ENCODE measurements at regions not wholly inside any gene's neighbourhood (a gene's known extent, or its start where the extent isn't known, plus 50 kb on each side); places are given as distances from the start of the nearest gene placed in this dataset.
"Not testable (repeated sequence)": the region's sequence is repeated elsewhere in the genome, so short reads cannot be mapped to it uniquely, and the experiment has no call there.

- H3K9me3 ChIP-seq (ENCODE audit: control insufficient read depth, low read length), result peaks cover 2% of the 10 kb centered on the region
- peak; percentile 21 for DNase-seq (ENCODE audit: low read depth)
- H3K9ac ChIP-seq (ENCODE audit: low read length), result no peak overlapping the region
- H3K27me3 ChIP-seq (replicated peaks; ENCODE audit: control insufficient read depth, insufficient read depth, low read length), result no peaks in the 10 kb centered on the region
- no peaks in the 10 kb centered on the region for H3K36me3 ChIP-seq (ENCODE audit: control insufficient read depth, insufficient read depth, low read length, severe bottlenecking)
- H3K4me3 ChIP-seq (ENCODE audit: low read length), result no peak overlapping the region
- H3K4me1 ChIP-seq (ENCODE audit: control insufficient read depth, insufficient read depth, low read length), result peaks cover 35% of the 10 kb centered on the region
These were observed 480.4 kb downstream of the PLPP3 start for GRCh38 chr1:56098946-56099345.

- no peak overlapping the region for H3K9ac ChIP-seq (ENCODE audit: low read length)
- no peak overlapping the region for H3K4me3 ChIP-seq (ENCODE audit: low read length)
- no peak for DNase-seq (ENCODE audit: low read depth)
- H3K27me3 ChIP-seq (replicated peaks; ENCODE audit: control insufficient read depth, insufficient read depth, low read length), result no peaks in the 10 kb centered on the region
- H3K4me1 ChIP-seq (ENCODE audit: control insufficient read depth, insufficient read depth, low read length), result peaks cover 46% of the 10 kb centered on the region
- H3K9me3 ChIP-seq (ENCODE audit: control insufficient read depth, low read length), result no peaks in the 10 kb centered on the region
- H3K36me3 ChIP-seq (ENCODE audit: control insufficient read depth, insufficient read depth, low read length, severe bottlenecking), result no peaks in the 10 kb centered on the region
These were observed 481.6 kb downstream of the PLPP3 start for GRCh38 chr1:56097713-56098112.

- Histone ChIP-seq H3K4me3 (ENCODE audit: low read length) (peak overlapping the region; percentile 15), H3K36me3 (ENCODE audit: control insufficient read depth, insufficient read depth, low read length, severe bottlenecking) (no peaks in the 10 kb centered on the region), H3K27me3 (replicated peaks; ENCODE audit: control insufficient read depth, insufficient read depth, low read length) (no peaks in the 10 kb centered on the region), H3K9me3 (ENCODE audit: control insufficient read depth, low read length) (no peaks in the 10 kb centered on the region), H3K9ac (ENCODE audit: low read length) (peak overlapping the region; percentile 39), H3K4me1 (ENCODE audit: control insufficient read depth, insufficient read depth, low read length) (peaks cover 46% of the 10 kb centered on the region)
- DNase-seq (ENCODE audit: low read depth), result peak; percentile 76
These were observed 483.4 kb downstream of the PLPP3 start for GRCh38 chr1:56095696-56096665.

GRCh38 chr1:56094168-56094567 lies 485.2 kb downstream of the PLPP3 start:
- DNase-seq (ENCODE audit: low read depth), result peak; percentile 78
- H3K27me3 ChIP-seq (replicated peaks; ENCODE audit: control insufficient read depth, insufficient read depth, low read length), result no peaks in the 10 kb centered on the region
- H3K36me3 ChIP-seq (ENCODE audit: control insufficient read depth, insufficient read depth, low read length, severe bottlenecking), result no peaks in the 10 kb centered on the region
- no peaks in the 10 kb centered on the region for H3K9me3 ChIP-seq (ENCODE audit: control insufficient read depth, low read length)
- H3K4me3 ChIP-seq (ENCODE audit: low read length), result no peak overlapping the region
- H3K4me1 ChIP-seq (ENCODE audit: control insufficient read depth, insufficient read depth, low read length), result peaks cover 32% of the 10 kb centered on the region
- no peak overlapping the region for H3K9ac ChIP-seq (ENCODE audit: low read length)

- H3K4me3 ChIP-seq (ENCODE audit: low read length), result no peak overlapping the region
- peaks cover 2% of the 10 kb centered on the region for H3K9me3 ChIP-seq (ENCODE audit: control insufficient read depth, low read length)
- no peaks in the 10 kb centered on the region for H3K36me3 ChIP-seq (ENCODE audit: control insufficient read depth, insufficient read depth, low read length, severe bottlenecking)
- DNase-seq (ENCODE audit: low read depth), result no peak
- H3K27me3 ChIP-seq (replicated peaks; ENCODE audit: control insufficient read depth, insufficient read depth, low read length), result no peaks in the 10 kb centered on the region
- H3K4me1 ChIP-seq (ENCODE audit: control insufficient read depth, insufficient read depth, low read length), result peaks cover 24% of the 10 kb centered on the region
- no peak overlapping the region for H3K9ac ChIP-seq (ENCODE audit: low read length)
These were observed 486.4 kb downstream of the PLPP3 start for GRCh38 chr1:56092684-56093570.

GRCh38 chr1:56089826-56090225 lies 489.5 kb downstream of the PLPP3 start:
- not testable (repeated sequence) for H3K4me3 ChIP-seq (ENCODE audit: low read length); H3K9ac ChIP-seq (ENCODE audit: low read length); H3K36me3 ChIP-seq (ENCODE audit: control insufficient read depth, insufficient read depth, low read length, severe bottlenecking); DNase-seq (ENCODE audit: low read depth); H3K9me3 ChIP-seq (ENCODE audit: control insufficient read depth, low read length); H3K27me3 ChIP-seq (replicated peaks; ENCODE audit: control insufficient read depth, insufficient read depth, low read length)
- peaks cover 13% of the 10 kb centered on the region for H3K4me1 ChIP-seq (ENCODE audit: control insufficient read depth, insufficient read depth, low read length)

GRCh38 chr1:56084246-56084645 lies 495.1 kb downstream of the PLPP3 start:
- Histone ChIP-seq H3K4me1 (ENCODE audit: control insufficient read depth, insufficient read depth, low read length) (peaks cover 20% of the 10 kb centered on the region), H3K9me3 (ENCODE audit: control insufficient read depth, low read length) (peaks cover 4% of the 10 kb centered on the region), H3K27me3 (replicated peaks; ENCODE audit: control insufficient read depth, insufficient read depth, low read length) (no peaks in the 10 kb centered on the region), H3K9ac (ENCODE audit: low read length) (no peak overlapping the region), H3K36me3 (ENCODE audit: control insufficient read depth, insufficient read depth, low read length, severe bottlenecking) (no peaks in the 10 kb centered on the region), H3K4me3 (ENCODE audit: low read length) (no peak overlapping the region)
- DNase-seq (ENCODE audit: low read depth), result no peak

GRCh38 chr1:56081736-56082135 lies 497.6 kb downstream of the PLPP3 start:
- H3K4me1 ChIP-seq (ENCODE audit: control insufficient read depth, insufficient read depth, low read length), result peaks cover 30% of the 10 kb centered on the region
- H3K27me3 ChIP-seq (replicated peaks; ENCODE audit: control insufficient read depth, insufficient read depth, low read length), result no peaks in the 10 kb centered on the region
- peak overlapping the region; percentile 75 for H3K4me3 ChIP-seq (ENCODE audit: low read length)
- no peaks in the 10 kb centered on the region for H3K9me3 ChIP-seq (ENCODE audit: control insufficient read depth, low read length)
- peak overlapping the region; percentile 68 for H3K9ac ChIP-seq (ENCODE audit: low read length)
- H3K36me3 ChIP-seq (ENCODE audit: control insufficient read depth, insufficient read depth, low read length, severe bottlenecking), result no peaks in the 10 kb centered on the region
- no peak for DNase-seq (ENCODE audit: low read depth)

- peaks cover 30% of the 10 kb centered on the region for H3K4me1 ChIP-seq (ENCODE audit: control insufficient read depth, insufficient read depth, low read length)
- no peaks in the 10 kb centered on the region for H3K27me3 ChIP-seq (replicated peaks; ENCODE audit: control insufficient read depth, insufficient read depth, low read length)
- no peaks in the 10 kb centered on the region for H3K36me3 ChIP-seq (ENCODE audit: control insufficient read depth, insufficient read depth, low read length, severe bottlenecking)
- H3K4me3 ChIP-seq (ENCODE audit: low read length), result peak overlapping the region; percentile 75
- DNase-seq (ENCODE audit: low read depth), result peak; percentile 81
- H3K9ac ChIP-seq (ENCODE audit: low read length), result peak overlapping the region; percentile 68
- H3K9me3 ChIP-seq (ENCODE audit: control insufficient read depth, low read length), result no peaks in the 10 kb centered on the region
These were observed 498.2 kb downstream of the PLPP3 start for GRCh38 chr1:56081173-56081572.

GRCh38 chr1:56080123-56080522 lies 499.2 kb downstream of the PLPP3 start:
- Histone ChIP-seq H3K4me3 (ENCODE audit: low read length) (no peak overlapping the region), H3K9ac (ENCODE audit: low read length) (no peak overlapping the region), H3K4me1 (ENCODE audit: control insufficient read depth, insufficient read depth, low read length) (peaks cover 30% of the 10 kb centered on the region), H3K9me3 (ENCODE audit: control insufficient read depth, low read length) (no peaks in the 10 kb centered on the region), H3K27me3 (replicated peaks; ENCODE audit: control insufficient read depth, insufficient read depth, low read length) (no peaks in the 10 kb centered on the region), H3K36me3 (ENCODE audit: control insufficient read depth, insufficient read depth, low read length, severe bottlenecking) (no peaks in the 10 kb centered on the region)
- no peak for DNase-seq (ENCODE audit: low read depth)

GRCh38 chr1:56079391-56079790 lies 500.0 kb downstream of the PLPP3 start:
- Histone ChIP-seq H3K27me3 (replicated peaks; ENCODE audit: control insufficient read depth, insufficient read depth, low read length) (no peaks in the 10 kb centered on the region), H3K36me3 (ENCODE audit: control insufficient read depth, insufficient read depth, low read length, severe bottlenecking) (no peaks in the 10 kb centered on the region), H3K4me3 (ENCODE audit: low read length) (no peak overlapping the region), H3K9me3 (ENCODE audit: control insufficient read depth, low read length) (no peaks in the 10 kb centered on the region), H3K9ac (ENCODE audit: low read length) (no peak overlapping the region), H3K4me1 (ENCODE audit: control insufficient read depth, insufficient read depth, low read length) (peaks cover 34% of the 10 kb centered on the region)
- no peak for DNase-seq (ENCODE audit: low read depth)
